ENCODE measurements at regions not wholly inside any gene's neighbourhood (a gene's known extent, or its start where the extent isn't known, plus 50 kb on each side); places are given as distances from the start of the nearest gene placed in this dataset.

GRCh38 chr19:29422047-29422446, 103.7 kb upstream of the VSTM2B start (continued):
- TF ChIP-seq E2F5 (CRISPR knock-in tag; IDR thresholded peaks at IDR 0.05) (no peak), FOXP4 (CRISPR knock-in tag; IDR thresholded peaks at IDR 0.05) (no peak)

GRCh38 chr19:29422486-29423085, 103.2 kb upstream of the VSTM2B start:
- H3K27me3 Mint-ChIP-seq (ENCODE audit: low read depth), result peaks cover 7% of the 10 kb centered on the region
- POLR2A ChIA-PET, result no interaction called here
- no peak for ATAC-seq
- H3K36me3 Mint-ChIP-seq, result peaks cover 13% of the 10 kb centered on the region
- H3K9me3 Mint-ChIP-seq, result peaks cover 38% of the 10 kb centered on the region
- no peaks in the 10 kb centered on the region for H3K4me1 Mint-ChIP-seq
- no peak for TF ChIP-seq JUN (CRISPR knock-in tag; IDR thresholded peaks at IDR 0.05)
- TF ChIP-seq ZNF232 (CRISPR knock-in tag; IDR thresholded peaks at IDR 0.05), result no peak
- no peak for TF ChIP-seq CTCF (IDR thresholded peaks at IDR 0.05)
- TF ChIP-seq NR1H2 (CRISPR knock-in tag; IDR thresholded peaks at IDR 0.05), result no peak
- TF ChIP-seq ARID4B (CRISPR knock-in tag; IDR thresholded peaks at IDR 0.05; ENCODE audit: borderline replicate concordance), result no peak
- no peak for TF ChIP-seq ZNF121 (CRISPR knock-in tag; IDR thresholded peaks at IDR 0.05)
- no peak for TF ChIP-seq SMAD3 (CRISPR knock-in tag; IDR thresholded peaks at IDR 0.05; ENCODE audit: borderline replicate concordance)
- TF ChIP-seq PRRX2 (CRISPR knock-in tag; IDR thresholded peaks at IDR 0.05), result no peak
- TF ChIP-seq GTF2I (CRISPR knock-in tag; conservative IDR thresholded peaks at IDR 0.05), result no peak
- TF ChIP-seq ZNF396 (CRISPR knock-in tag; IDR thresholded peaks at IDR 0.05; ENCODE audit: borderline replicate concordance), result no peak
- no peak for TF ChIP-seq TEAD4 (CRISPR knock-in tag; IDR thresholded peaks at IDR 0.05)
- TF ChIP-seq NR3C1 (CRISPR knock-in tag; conservative IDR thresholded peaks at IDR 0.05; ENCODE audit: low read depth), result no peak
- no peak for TF ChIP-seq SOX15 (CRISPR knock-in tag; IDR thresholded peaks at IDR 0.05)
- no peak for TF ChIP-seq SP1 (CRISPR knock-in tag; conservative IDR thresholded peaks at IDR 0.05)
- no peak for TF ChIP-seq ZNF281 (CRISPR knock-in tag; IDR thresholded peaks at IDR 0.05)
- TF ChIP-seq ELF4 (CRISPR knock-in tag; IDR thresholded peaks at IDR 0.05; ENCODE audit: low read depth), result no peak
- no peak for TF ChIP-seq FOXP1 (CRISPR knock-in tag; IDR thresholded peaks at IDR 0.05; ENCODE audit: borderline replicate concordance)
- TF ChIP-seq NFATC4 (CRISPR knock-in tag; IDR thresholded peaks at IDR 0.05), result no peak
- no peak for TF ChIP-seq ZNF416 (CRISPR knock-in tag; IDR thresholded peaks at IDR 0.05)
- no peak for TF ChIP-seq HMGXB4 (CRISPR knock-in tag; IDR thresholded peaks at IDR 0.05)
- H3K27ac Mint-ChIP-seq, result no peak overlapping the region
- no peak overlapping the region for H3K4me3 Mint-ChIP-seq
- CTCF ChIA-PET, result no interaction called here
- DNase-seq (ENCODE audit: low spot score), result no peak

All from WTC11 (cell line).